IMR-90 (cell line): ENCODE measurements at regions not wholly inside any gene's neighbourhood (a gene's known extent, or its start where the extent isn't known, plus 50 kb on each side); places are given as distances from the start of the nearest gene placed in this dataset.

Experiments
- CTCF ChIP-seq: conservative IDR thresholded peaks from 2 replicates; pipeline ENCODE4 v1.5.1; 2012; ENCODE audit warnings: mild to moderate bottlenecking, low read depth, low read length, improper control_type of control experiment
- POLR2A ChIP-seq: IDR thresholded peaks from 2 replicates; pipeline ENCODE4 v1.6.1; 2012; ENCODE audit warnings: mild to moderate bottlenecking, low read depth, low read length
- RAD21 ChIP-seq: IDR thresholded peaks from 2 replicates; pipeline ENCODE4 v1.6.1; 2012; ENCODE audit warnings: low read length, improper control_type of control experiment
- RCOR1 ChIP-seq: IDR thresholded peaks from 2 replicates; pipeline ENCODE4 v1.6.1; 2012; ENCODE audit warnings: mild to moderate bottlenecking, low read length, improper control_type of control experiment; ENCODE audit not compliant: insufficient replicate concordance
- USF2 ChIP-seq: fragments of 150-350 bp; IDR thresholded peaks from 2 replicates; pipeline ENCODE4 v1.6.1; 2017; ENCODE audit warnings: mild to moderate bottlenecking, antibody characterized with exemption, low read length, low read depth

GRCh38 chr13:26999499-26999898 is 172.1 kb downstream of the USP12 start:
- no peak for TF ChIP-seq USF2
- TF ChIP-seq CTCF = no peak
- no peak for TF ChIP-seq RAD21
- no peak for TF ChIP-seq POLR2A
- no peak for TF ChIP-seq RCOR1
